Small intestine (tissue), 7 donors: ENCODE measurements at regions not wholly inside any gene's neighbourhood (a gene's known extent, or its start where the extent isn't known, plus 50 kb on each side); places are given as distances from the start of the nearest gene placed in this dataset.
A peak's percentile ranks its signal among the peaks of the same experiment; 100 is the strongest.

Source experiments
- DNase-seq, 2 donors: peaks; one replicate each; pipeline versions ENCODE4 v3.0.0 to v3.0.0-alpha.2; 2013
- FAIRE-seq: peaks from 2 replicates; lab custom pipeline; 2012; peaks lifted over from hg19 to GRCh38; lab: Jason Lieb, UNC
- H3K27ac ChIP-seq, 3 donors: one replicate each; pipeline ENCODE4 v1.5.1; 2013; ENCODE audit warnings: low read length in 2 of 3, mild to moderate bottlenecking in 2 of 3, control low read depth in 1 of 3, inconsistent platforms in 1 of 3, low read depth in 1 of 3, moderate library complexity in 1 of 3
- H3K27me3 ChIP-seq, 3 donors: one replicate each; pipeline ENCODE4 v1.6.1; 2013; ENCODE audit warnings: low read length in 3 of 3, inconsistent platforms in 1 of 3; ENCODE audit not compliant: control insufficient read depth in 3 of 3, insufficient read depth in 3 of 3
- H3K36me3 ChIP-seq, 3 donors: one replicate each; pipeline ENCODE4 v1.6.1; 2013; ENCODE audit warnings: low read length in 3 of 3, inconsistent platforms in 1 of 3, low read depth in 1 of 3, mild to moderate bottlenecking in 1 of 3, moderate library complexity in 1 of 3; ENCODE audit not compliant: control insufficient read depth in 3 of 3, insufficient read depth in 2 of 3
- H3K4me1 ChIP-seq, 3 donors: one replicate each; pipeline ENCODE4 v1.6.1; 2013; ENCODE audit warnings: low read length in 2 of 3, inconsistent platforms in 1 of 3, low read depth in 1 of 3, mild to moderate bottlenecking in 1 of 3, moderate library complexity in 1 of 3; ENCODE audit not compliant: control insufficient read depth in 3 of 3, insufficient read depth in 2 of 3
- H3K4me3 ChIP-seq, 3 donors: one replicate each; pipeline ENCODE4 v1.5.1; 2013; ENCODE audit warnings: low read length in 3 of 3, control low read depth in 1 of 3, inconsistent platforms in 1 of 3, low read depth in 1 of 3, mild to moderate bottlenecking in 1 of 3, moderate library complexity in 1 of 3
- H3K9me3 ChIP-seq, 2 donors: one replicate each; pipeline ENCODE4 v1.6.1; 2013; ENCODE audit warnings: low read depth in 1 of 2, low read length in 1 of 2; ENCODE audit not compliant: control insufficient read depth in 2 of 2, insufficient read depth in 1 of 2
- WGBS, 3 donors: extraction: QIAGEN DNeasy Blood & Tissue Kit; methylation state at CpG; one replicate each; pipeline ENCODE4 v1.1.7; 2013; 5-methylcytosine and 5-hydroxymethylcytosine counted together
- donor health status: healthy with polysubstance abuse.
- donor health status: control.
- donor health status: control.
- donor health status: Bipolar disorder and iron deficiency.
- donor health status: healthy.

GRCh38 chr16:66315210-66315825 is 51.2 kb upstream of the CDH5 start:
- 4 to 8% (median 7%) methylated on average over 6 of the region's 6 CpGs for WGBS, 3 donors
- Histone ChIP-seq H3K27ac (no peak overlapping the region), H3K9me3 (no peaks in the 10 kb centered on the region), H3K4me1 (no peaks in the 10 kb centered on the region), H3K36me3 (no peaks in the 10 kb centered on the region), H3K4me3 (no peak overlapping the region), H3K27me3 (peaks cover 0 to 2% (median 0%) of the 10 kb centered on the region in 3 donors)
- no peak for FAIRE-seq
- DNase-seq: peak; percentile 67 to 70

- no peaks in the 10 kb centered on the region for H3K27me3 ChIP-seq
- no peaks in the 10 kb centered on the region for H3K4me1 ChIP-seq
- no peaks in the 10 kb centered on the region for H3K36me3 ChIP-seq
- H3K4me3 ChIP-seq: no peak overlapping the region
- DNase-seq: no peak
- H3K9me3 ChIP-seq: no peaks in the 10 kb centered on the region
- no peak overlapping the region for H3K27ac ChIP-seq
- no peak for FAIRE-seq
These were observed 55.2 kb upstream of the CDH5 start for GRCh38 chr16:66311306-66311705.

DNA sequence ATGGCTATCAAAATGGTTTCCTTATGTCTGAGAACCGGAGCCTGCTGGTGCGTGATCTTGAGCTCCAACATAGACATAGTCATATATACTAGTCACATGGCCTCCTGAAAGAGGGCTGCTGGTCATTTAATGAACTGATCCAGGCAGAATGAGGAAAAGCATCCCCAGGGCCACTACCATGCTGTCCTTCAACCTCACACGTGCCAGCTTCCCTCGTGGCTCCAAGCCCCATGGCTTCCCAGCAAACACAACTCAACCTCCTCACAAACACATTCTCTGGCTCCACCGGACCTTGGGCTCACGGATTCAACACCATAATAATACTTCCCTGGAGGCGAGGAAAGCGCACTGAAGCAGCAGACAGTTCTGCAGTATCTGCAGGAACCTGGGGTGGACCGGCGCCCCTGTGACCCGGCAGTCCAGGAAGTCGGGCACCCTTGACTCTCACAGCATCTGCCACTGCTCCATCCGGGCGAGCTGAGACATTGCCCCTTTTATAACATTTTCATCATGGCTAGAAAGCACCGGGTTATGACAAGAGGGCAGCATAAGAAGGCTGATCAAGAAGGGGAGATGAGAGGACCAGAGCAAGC is 57.2 kb upstream of the CDH5 start:
- DNase-seq (no peak), FAIRE-seq (no peak)
- no peaks in the 10 kb centered on the region for H3K4me1 ChIP-seq
- no peaks in the 10 kb centered on the region for H3K27me3 ChIP-seq
- no peak overlapping the region for H3K27ac ChIP-seq
- H3K36me3 ChIP-seq: no peaks in the 10 kb centered on the region
- WGBS, 3 donors: 80 to 87% (median 83%) methylated on average over 15 of the region's 15 CpGs
- no peaks in the 10 kb centered on the region for H3K9me3 ChIP-seq
- H3K4me3 ChIP-seq: no peak overlapping the region

DNA sequence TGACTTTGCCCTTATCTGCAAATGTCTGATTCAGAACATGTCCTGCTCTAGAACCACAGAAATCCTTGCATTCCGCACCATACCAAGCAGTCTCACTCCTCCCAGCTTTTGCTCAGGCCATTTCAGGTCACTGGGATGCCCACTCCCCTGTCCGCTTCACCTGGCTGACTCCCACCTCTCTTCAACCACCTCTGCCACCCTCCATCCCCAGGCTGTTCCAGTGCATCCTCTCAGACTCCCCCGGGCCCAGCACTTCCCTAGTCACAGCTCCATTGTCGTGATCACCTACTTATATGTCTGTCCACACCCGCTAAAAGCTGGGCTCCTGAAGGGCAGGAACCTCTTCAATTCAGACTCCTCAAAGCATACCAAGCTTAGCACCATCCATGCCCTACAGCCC is 58.4 kb upstream of the CDH5 start:
- Histone ChIP-seq H3K27ac (no peak overlapping the region), H3K4me3 (no peak overlapping the region), H3K9me3 (no peaks in the 10 kb centered on the region), H3K27me3 (peaks cover 0 to 2% (median 0%) of the 10 kb centered on the region in 3 donors), H3K36me3 (no peaks in the 10 kb centered on the region), H3K4me1 (no peaks in the 10 kb centered on the region)
- DNase-seq: no peak
- WGBS, 3 donors: 85 to 92% (median 90%) methylated on average over 5 of the region's 5 CpGs
- FAIRE-seq: no peak

DNA sequence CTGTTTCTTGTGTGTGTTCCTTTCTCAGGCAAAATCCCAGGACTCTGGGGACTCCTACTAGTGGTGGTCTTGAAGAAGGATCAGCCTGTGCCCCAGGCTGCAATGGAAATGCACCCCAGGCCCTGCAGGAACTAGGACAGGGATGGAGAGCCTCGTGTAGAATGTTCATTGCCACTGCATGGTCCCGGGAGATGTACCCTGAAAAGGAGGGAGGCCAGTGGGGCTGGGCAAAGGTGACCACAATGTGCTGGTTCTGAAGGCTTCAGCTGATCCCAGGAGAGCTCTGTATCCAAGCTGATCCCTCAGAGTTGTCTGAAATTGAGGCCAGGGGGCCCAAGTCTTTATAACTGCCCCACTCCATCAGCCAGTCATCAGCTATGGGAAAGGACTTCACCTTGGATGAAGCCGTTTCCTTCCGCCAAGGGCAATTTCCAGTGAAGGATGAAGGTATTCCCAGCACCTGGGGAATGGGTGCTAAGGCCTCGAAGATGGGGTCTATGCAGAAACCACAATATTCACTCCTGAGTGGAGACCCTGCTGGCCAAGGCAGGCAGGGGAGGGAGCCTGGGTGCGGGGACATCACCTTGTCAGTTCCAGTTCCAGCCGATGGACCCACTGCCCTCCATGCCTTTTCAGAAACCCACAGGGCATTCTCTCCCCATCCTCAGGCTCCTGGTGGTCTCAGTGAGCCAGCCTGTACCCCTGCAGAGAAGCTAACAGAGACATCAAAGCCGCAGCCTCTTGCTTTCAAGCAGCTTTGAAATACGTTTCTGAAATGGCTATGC is 59.9 kb upstream of the CDH5 start:
- FAIRE-seq (no peak), DNase-seq (no peak)

DNA sequence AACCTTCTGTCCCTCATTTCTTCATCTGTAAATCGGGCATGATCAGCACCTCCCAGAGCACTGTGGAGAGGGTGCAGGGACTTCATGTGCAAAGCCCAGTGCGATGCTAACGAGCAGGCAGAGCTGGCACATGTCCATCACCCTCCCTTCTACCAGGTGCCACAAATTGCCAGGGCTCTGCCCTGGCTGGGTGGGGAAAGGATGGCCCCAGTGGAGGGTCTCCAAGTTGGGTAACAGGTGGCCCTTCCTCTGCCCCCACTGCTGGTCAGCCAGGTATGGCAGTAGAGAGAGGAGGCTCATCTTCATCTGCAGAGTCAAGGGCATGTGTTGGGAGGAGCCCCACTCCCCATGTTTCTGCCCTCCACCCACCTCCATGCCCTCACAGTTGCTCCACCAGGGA is 61.5 kb upstream of the CDH5 start:
- H3K27ac ChIP-seq: no peak overlapping the region
- FAIRE-seq: no peak
- WGBS, 3 donors: 43 to 80% (median 53%) methylated on average over 3 of the region's 3 CpGs
- H3K9me3 ChIP-seq: no peaks in the 10 kb centered on the region
- no peak for DNase-seq
- H3K4me3 ChIP-seq: no peak overlapping the region
- H3K27me3 ChIP-seq: peaks cover 0 to 2% (median 0%) of the 10 kb centered on the region in 3 donors
- H3K36me3 ChIP-seq: no peaks in the 10 kb centered on the region
- H3K4me1 ChIP-seq: no peaks in the 10 kb centered on the region

More for the DNA sequence above, 59.9 kb upstream of the CDH5 start:
- H3K27ac ChIP-seq: no peak overlapping the region
- WGBS, 3 donors: 65 to 84% (median 66%) methylated on average over 9 of the region's 9 CpGs
- H3K36me3 ChIP-seq: no peaks in the 10 kb centered on the region
- no peaks in the 10 kb centered on the region for H3K9me3 ChIP-seq
- no peaks in the 10 kb centered on the region for H3K4me1 ChIP-seq
- H3K4me3 ChIP-seq: no peak overlapping the region
- peaks cover 0 to 2% (median 0%) of the 10 kb centered on the region in 3 donors for H3K27me3 ChIP-seq

DNA sequence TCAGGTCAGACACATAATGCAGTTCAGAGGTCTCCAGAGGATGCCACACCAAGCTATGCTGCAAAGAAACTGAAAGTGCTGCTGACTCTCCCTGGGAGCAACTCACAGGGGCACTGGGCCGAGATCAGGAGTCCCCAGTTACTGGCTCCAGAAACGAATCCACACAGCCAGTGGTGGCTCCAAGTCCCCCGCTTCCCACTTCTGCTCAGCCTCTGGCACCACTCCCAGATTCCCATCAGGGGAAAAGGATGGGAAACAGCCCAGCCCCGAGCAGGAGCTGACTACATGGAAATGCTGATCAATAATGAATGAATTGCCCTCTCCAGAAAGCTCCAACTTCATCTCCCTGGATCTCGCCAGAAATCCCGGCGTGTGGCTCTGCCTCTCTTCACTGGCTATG is 62.3 kb upstream of the CDH5 start:
- Histone ChIP-seq H3K36me3 (no peaks in the 10 kb centered on the region), H3K4me1 (no peaks in the 10 kb centered on the region), H3K4me3 (no peak overlapping the region), H3K27ac (no peak overlapping the region), H3K9me3 (no peaks in the 10 kb centered on the region), H3K27me3 (peaks cover 0 to 2% (median 0%) of the 10 kb centered on the region in 3 donors)
- 44 to 46% (median 46%) methylated on average over 7 of the region's 7 CpGs for WGBS, 3 donors
- FAIRE-seq (no peak), DNase-seq (no peak)

- H3K27me3 ChIP-seq: peaks cover 0 to 2% (median 0%) of the 10 kb centered on the region in 3 donors
- H3K9me3 ChIP-seq: no peaks in the 10 kb centered on the region
- WGBS, 3 donors: 49 to 72% (median 71%) methylated on average over 1 of the region's 1 CpG
- H3K36me3 ChIP-seq: no peaks in the 10 kb centered on the region
- H3K27ac ChIP-seq: no peak overlapping the region
- FAIRE-seq (no peak), DNase-seq (no peak)
- H3K4me3 ChIP-seq: no peak overlapping the region
- H3K4me1 ChIP-seq: no peaks in the 10 kb centered on the region
These were observed 66.0 kb upstream of the CDH5 start for GRCh38 chr16:66300501-66300900.
